IMR-90 (cell line): ENCODE measurements at regions not wholly inside any gene's neighbourhood (a gene's known extent, or its start where the extent isn't known, plus 50 kb on each side); places are given as distances from the start of the nearest gene placed in this dataset.

Source experiments
- ATAC-seq: fragments of 200-7000 bp; cut with Tn5 transposase; 2 replicates; pipeline ENCODE4 v1.9.1; 2020; ENCODE audit warnings: low read depth, mild to moderate bottlenecking, moderate library complexity
- BruUV-seq: library from RNA; stranded (reverse); fragments of 400-500 nt; replicated peaks from 2 replicates; lab custom pipeline; 2021; lab: Mats Ljungman, UMichigan
- CTCF ChIA-PET: fragments of 300-600 bp; formaldehyde crosslinking; extraction: SDS; loops from one replicate; lab custom pipeline; 2021; ENCODE audit warnings: antibody characterized with exemption; lab: Yijun Ruan, JAX
- POLR2A ChIA-PET: fragments of 300-600 bp; sonication (Branson Sonifier 250); formaldehyde crosslinking; loops from one replicate; lab custom pipeline; 2022; ENCODE audit warnings: antibody characterized with exemption; ENCODE audit not compliant: unreplicated experiment; lab: Charles Lee
- DNase-seq: peaks from one replicate; pipeline ENCODE4 v3.0.0; 2013
- H2AFZ ChIP-seq: replicated peaks from 2 replicates; pipeline ENCODE3; 2013; ENCODE audit warnings: low read length, mild to moderate bottlenecking; ENCODE audit not compliant: poor library complexity
- H2AK5ac ChIP-seq: 2 replicates; pipeline ENCODE4 v1.6.1; 2013; ENCODE audit warnings: low read depth, low read length, inconsistent platforms
- H2AK9ac ChIP-seq: replicated peaks from 2 replicates; pipeline ENCODE3; 2013; ENCODE audit warnings: mild to moderate bottlenecking, low read depth, low read length, moderate library complexity; ENCODE audit not compliant: poor library complexity
- H2BK120ac ChIP-seq: 2 replicates; pipeline ENCODE4 v1.6.1; 2013; ENCODE audit warnings: low read depth, low read length, inconsistent platforms
- H2BK15ac ChIP-seq: 3 replicates; pipeline ENCODE4 v1.6.1; 2013; ENCODE audit warnings: low read depth, low read length, inconsistent platforms
- H2BK20ac ChIP-seq: 2 replicates; pipeline ENCODE4 v1.6.1; 2013; ENCODE audit warnings: low read depth, mild to moderate bottlenecking, inconsistent platforms, low read length, moderate library complexity
- H2BK5ac ChIP-seq: 2 replicates; pipeline ENCODE4 v1.6.1; 2013; ENCODE audit warnings: mild to moderate bottlenecking, low read depth, low read length, inconsistent platforms; ENCODE audit not compliant: poor library complexity, severe bottlenecking
- H3K14ac ChIP-seq: replicated peaks from 2 replicates; pipeline ENCODE4 v1.6.1; 2013; ENCODE audit warnings: low read depth, low read length, inconsistent platforms
- H3K18ac ChIP-seq: 2 replicates; pipeline ENCODE4 v1.6.1; 2013; ENCODE audit warnings: low read depth, low read length, control low read depth
- H3K23ac ChIP-seq: 2 replicates; pipeline ENCODE4 v1.6.1; 2013; ENCODE audit warnings: low read depth, low read length, inconsistent platforms
- H3K27ac ChIP-seq: 2 replicates; pipeline ENCODE4 v1.5.1; 2013; ENCODE audit warnings: mild to moderate bottlenecking, control low read depth, low read length; ENCODE audit not compliant: insufficient read depth
- H3K27me3 ChIP-seq: 2 replicates; pipeline ENCODE4 v1.6.1; 2013; ENCODE audit warnings: low read length; ENCODE audit not compliant: control insufficient read depth, insufficient read depth
- H3K36me3 ChIP-seq: 2 replicates; pipeline ENCODE4 v1.6.1; 2013; ENCODE audit warnings: low read length, mixed read lengths; ENCODE audit not compliant: control insufficient read depth, insufficient read depth
- H3K4ac ChIP-seq: 2 replicates; pipeline ENCODE4 v1.6.1; 2013; ENCODE audit warnings: low read depth, low read length, inconsistent platforms
- H3K4me1 ChIP-seq: 2 replicates; pipeline ENCODE4 v1.6.1; 2013; ENCODE audit warnings: low read length, mixed read lengths; ENCODE audit not compliant: control insufficient read depth, insufficient read depth
- H3K4me2 ChIP-seq: 2 replicates; pipeline ENCODE4 v1.6.1; 2013; ENCODE audit warnings: low read depth, mild to moderate bottlenecking, control low read depth, low read length, moderate library complexity
- H3K4me3 ChIP-seq: 2 replicates; pipeline ENCODE4 v1.5.1; 2013; ENCODE audit warnings: low read depth, mild to moderate bottlenecking, control low read depth, low read length, moderate library complexity; ENCODE audit not compliant: insufficient read depth
- H3K56ac ChIP-seq: 2 replicates; pipeline ENCODE4 v1.6.1; 2013; ENCODE audit warnings: low read length, inconsistent platforms; ENCODE audit not compliant: insufficient read depth; ENCODE audit errors: extremely low read depth
- H3K79me1 ChIP-seq, 2 experiments: 2 replicates each; pipeline ENCODE4 v1.6.1; 2013; ENCODE audit warnings: low read length in 2 of 2, inconsistent platforms in 1 of 2, low read depth in 1 of 2
- H3K9ac ChIP-seq: 2 replicates; pipeline ENCODE4 v1.6.1; 2013; ENCODE audit warnings: low read depth, low read length, control low read depth
- H3K9me1 ChIP-seq: 2 replicates; pipeline ENCODE4 v1.6.1; 2013; ENCODE audit warnings: low read length, inconsistent platforms; ENCODE audit not compliant: insufficient read depth
- H3K9me3 ChIP-seq: 2 replicates; pipeline ENCODE4 v1.6.1; 2013; ENCODE audit warnings: low read length; ENCODE audit not compliant: control insufficient read depth, insufficient read depth
- H4K20me1 ChIP-seq: 2 replicates; pipeline ENCODE4 v1.6.1; 2013; ENCODE audit warnings: low read length, inconsistent platforms; ENCODE audit not compliant: insufficient read depth
- H4K5ac ChIP-seq: 2 replicates; pipeline ENCODE4 v1.6.1; 2013; ENCODE audit warnings: mild to moderate bottlenecking, low read depth, low read length, control low read depth
- H4K8ac ChIP-seq, 2 experiments: 2 replicates each; pipeline ENCODE4 v1.6.1; 2013; ENCODE audit warnings: low read depth in 2 of 2, low read length in 2 of 2, control low read depth in 1 of 2, inconsistent platforms in 1 of 2
- H4K91ac ChIP-seq: 2 replicates; pipeline ENCODE4 v1.6.1; 2013; ENCODE audit warnings: low read depth, low read length, inconsistent platforms; ENCODE audit not compliant: insufficient read depth
- CHD1 ChIP-seq: IDR thresholded peaks from 2 replicates; pipeline ENCODE4 v1.6.1; 2012; ENCODE audit warnings: low read depth, low read length, improper control_type of control experiment
- MAFK ChIP-seq: IDR thresholded peaks from 2 replicates; pipeline ENCODE4 v1.6.1; 2012; ENCODE audit warnings: low read depth, low read length, improper control_type of control experiment
- MAZ ChIP-seq: IDR thresholded peaks from 2 replicates; pipeline ENCODE4 v1.6.1; 2012; ENCODE audit warnings: low read depth, mild to moderate bottlenecking, low read length, improper control_type of control experiment, moderate library complexity, borderline replicate concordance
- MXI1 ChIP-seq: IDR thresholded peaks from 2 replicates; pipeline ENCODE4 v1.6.1; 2012; ENCODE audit warnings: low read depth, mild to moderate bottlenecking, low read length, moderate library complexity, borderline replicate concordance
- NFE2L2 ChIP-seq: fragments of 150-350 bp; IDR thresholded peaks from 2 replicates; pipeline ENCODE4 v1.6.1; 2016; ENCODE audit warnings: low read depth, mild to moderate bottlenecking, low read length
- POLR2A ChIP-seq: IDR thresholded peaks from 2 replicates; pipeline ENCODE4 v1.6.1; 2012; ENCODE audit warnings: mild to moderate bottlenecking, low read depth, low read length
- RCOR1 ChIP-seq: IDR thresholded peaks from 2 replicates; pipeline ENCODE4 v1.6.1; 2012; ENCODE audit warnings: mild to moderate bottlenecking, low read length, improper control_type of control experiment; ENCODE audit not compliant: insufficient replicate concordance
- SMC3 ChIP-seq: fragments of 150-350 bp; IDR thresholded peaks from 2 replicates; pipeline ENCODE4 v1.6.1; 2016; ENCODE audit warnings: low read depth, mild to moderate bottlenecking, antibody characterized with exemption, low read length, moderate library complexity
- WGBS, 2 experiments: methylation state at CpG; one replicate each; pipeline versions ENCODE4 v1.1.5 to v1.1.7; 2013; ENCODE audit warnings: missing lambda C conversion rate in 2 of 2; ENCODE audit not compliant: insufficient read length in 1 of 2; ENCODE audit errors: extremely low coverage in 2 of 2; 5-methylcytosine and 5-hydroxymethylcytosine counted together
- dilution Hi-C: fragments of 300-500 bp; cut with HindIII; formaldehyde crosslinking; loops from one replicate; pipeline ENCODE4 v1.14.3; 2018; ENCODE audit warnings: low sequenced_read_pairs; ENCODE audit not compliant: unreplicated experiment
- in situ Hi-C: fragments of 300-500 bp; cut with MboI; formaldehyde crosslinking; loops from 3 replicates; pipeline ENCODE4 v1.14.3; 2019; ENCODE audit warnings: low sequenced_read_pairs, inconsistent platforms, mixed read lengths
- intact Hi-C: fragments of 100-400 bp; cut with micrococcal nuclease; formaldehyde crosslinking; loops from 2 replicates; pipeline ENCODE4 v1.10.0; 2022
- TF ChIP-seq, protein P1 (sequence below): fragments of 150-350 bp; IDR thresholded peaks from 2 replicates; pipeline ENCODE4 v1.6.1; 2017; ENCODE audit warnings: mild to moderate bottlenecking, antibody characterized with exemption, low read length, low read depth

DNA sequence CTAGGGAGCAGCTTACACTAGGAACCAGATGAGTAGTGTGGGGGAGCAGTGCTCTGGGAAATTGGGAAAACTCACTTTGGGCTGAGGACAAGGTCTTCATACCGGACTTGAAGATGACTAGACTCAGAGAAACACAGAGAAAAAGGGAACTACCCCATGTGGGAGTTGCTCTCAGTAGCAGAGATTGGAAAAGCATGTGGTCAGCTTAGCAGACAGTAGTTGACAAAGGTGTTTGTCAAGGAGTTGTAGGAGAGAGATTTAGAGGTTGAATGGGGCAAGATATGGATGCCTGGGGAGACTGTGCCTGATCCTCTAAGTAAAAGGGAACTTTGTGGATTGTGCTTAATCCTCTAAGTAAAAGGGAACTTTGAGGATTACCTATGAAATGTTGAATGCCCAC is 194.5 kb upstream of the COX10 start:
- H4K91ac ChIP-seq: no peak overlapping the region
- ChIA-PET CTCF (no interaction called here), POLR2A (no interaction called here)
- dilution Hi-C loops: no loop called here
- no peak overlapping the region for H3K23ac ChIP-seq
- H4K20me1 ChIP-seq: no peaks in the 10 kb centered on the region
- intact Hi-C loops: no loop called here
- no peak overlapping the region for H3K4ac ChIP-seq
- no peak overlapping the region for H3K4me3 ChIP-seq
- no peak overlapping the region for H2BK15ac ChIP-seq
- no peaks in the 10 kb centered on the region for H3K36me3 ChIP-seq
- no peak overlapping the region for H2AFZ ChIP-seq
- TF ChIP-seq SMC3 (no peak), MXI1 (no peak), NFE2L2 (no peak), MAFK (no peak), POLR2A (no peak), CHD1 (no peak), RCOR1 (no peak), MAZ (no peak)
- TF ChIP-seq, protein P1, sequence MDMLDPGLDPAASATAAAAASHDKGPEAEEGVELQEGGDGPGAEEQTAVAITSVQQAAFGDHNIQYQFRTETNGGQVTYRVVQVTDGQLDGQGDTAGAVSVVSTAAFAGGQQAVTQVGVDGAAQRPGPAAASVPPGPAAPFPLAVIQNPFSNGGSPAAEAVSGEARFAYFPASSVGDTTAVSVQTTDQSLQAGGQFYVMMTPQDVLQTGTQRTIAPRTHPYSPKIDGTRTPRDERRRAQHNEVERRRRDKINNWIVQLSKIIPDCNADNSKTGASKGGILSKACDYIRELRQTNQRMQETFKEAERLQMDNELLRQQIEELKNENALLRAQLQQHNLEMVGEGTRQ: no peak
- no peaks in the 10 kb centered on the region for H3K9me3 ChIP-seq
- no peaks in the 10 kb centered on the region for H3K9me1 ChIP-seq
- no peak overlapping the region for H4K8ac ChIP-seq
- H3K27ac ChIP-seq: no peak overlapping the region
- H3K9ac ChIP-seq: no peak overlapping the region
- no peaks in the 10 kb centered on the region for H3K79me1 ChIP-seq
- no peak overlapping the region for H2BK120ac ChIP-seq
- no peaks in the 10 kb centered on the region for H3K4me1 ChIP-seq
- no peak for ATAC-seq
- H2AK5ac ChIP-seq: no peak overlapping the region
- DNase-seq: no peak
- no peak overlapping the region for H2BK20ac ChIP-seq
- H3K18ac ChIP-seq: no peak overlapping the region
- H2AK9ac ChIP-seq: no peak overlapping the region
- BruUV-seq: no TSS peak
- no peak overlapping the region for H4K5ac ChIP-seq
- in situ Hi-C loops: no loop called here
- H3K27me3 ChIP-seq: peaks cover 2% of the 10 kb centered on the region
- H3K56ac ChIP-seq: no peak overlapping the region
- WGBS, 2 experiments: no CpG with 5 or more reads among the region's 1 CpG
- no peak overlapping the region for H3K4me2 ChIP-seq
- H2BK5ac ChIP-seq: no peak overlapping the region
- H3K14ac ChIP-seq: no peak overlapping the region
